SU-DHL-6 (cell line): ENCODE measurements at regions not wholly inside any gene's neighbourhood (a gene's known extent, or its start where the extent isn't known, plus 50 kb on each side); places are given as distances from the start of the nearest gene placed in this dataset.

ENCODE experiments used
- CTCF ChIP-seq: fragments of 200-600 bp; sonication (generic); IDR thresholded peaks from one replicate; pipeline ENCODE4 v1.5.1; 2017; ENCODE audit warnings: antibody characterized with exemption, mild to moderate bottlenecking, low read length, moderate library complexity; ENCODE audit not compliant: insufficient read depth, poor library complexity, severe bottlenecking
- EZH2phosphoT487 ChIP-seq: fragments of 200-600 bp; sonication (generic), shearing (Covaris generic); conservative IDR thresholded peaks from 2 replicates; pipeline ENCODE4 v1.6.1; 2018; ENCODE audit warnings: mild to moderate bottlenecking, antibody characterized with exemption, low read length, moderate library complexity, mixed read lengths

DNA sequence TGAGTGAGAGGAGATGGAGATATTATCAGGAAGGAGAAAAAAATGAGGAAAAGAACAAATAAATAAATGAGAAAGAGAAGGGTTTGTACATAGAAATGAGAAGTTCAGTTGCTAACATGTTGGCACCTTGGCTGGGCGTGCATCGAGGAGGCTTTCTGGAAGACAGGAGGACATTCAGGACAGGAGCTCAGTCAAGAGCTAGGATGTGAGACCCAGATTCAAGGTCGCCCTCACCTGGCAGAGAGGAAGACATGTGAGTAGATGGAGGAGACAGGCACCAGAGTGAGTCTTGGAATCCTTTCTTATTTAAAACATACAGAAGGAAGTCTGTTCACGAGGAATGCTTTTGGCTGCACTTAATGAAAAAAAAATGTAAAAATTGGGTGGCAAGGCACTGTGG is 640.9 kb downstream of the NPHP4 start:
- no peak for TF ChIP-seq CTCF
- TF ChIP-seq EZH2phosphoT487: no peak
